Lung (tissue), 11 donors: ENCODE measurements at regions not wholly inside any gene's neighbourhood (a gene's known extent, or its start where the extent isn't known, plus 50 kb on each side); places are given as distances from the start of the nearest gene placed in this dataset.
"Not testable (repeated sequence)": the region's sequence is repeated elsewhere in the genome, so short reads cannot be mapped to it uniquely, and the experiment has no call there.

Source experiments
- ATAC-seq: fragments of 200-7000 bp; cut with Tn5 transposase; one replicate; pipeline ENCODE4 v1.9.1; 2020; ENCODE audit warnings: moderate number of reproducible peaks; ENCODE audit not compliant: insufficient read depth, low FRiP score
- DNase-seq, 3 donors: peaks; one replicate each; pipeline ENCODE4 v3.0.0-alpha.2; 2013 to 2017
- H3K27ac ChIP-seq, 2 donors: one replicate each; pipeline ENCODE4 v1.5.1; 2013; ENCODE audit warnings: mild to moderate bottlenecking in 2 of 2, moderate library complexity in 2 of 2, control low read depth in 1 of 2, inconsistent platforms in 1 of 2, low read depth in 1 of 2, low read length in 1 of 2
- H3K27me3 ChIP-seq, 3 donors: one replicate each; pipeline ENCODE4 v1.5.1; 2013; ENCODE audit warnings: low read length in 2 of 3; ENCODE audit not compliant: control insufficient read depth in 3 of 3, insufficient read depth in 3 of 3
- H3K36me3 ChIP-seq, 4 donors: one replicate each; pipeline ENCODE4 v1.5.1; 2013; ENCODE audit warnings: low read length in 4 of 4, mild to moderate bottlenecking in 1 of 4, moderate library complexity in 1 of 4; ENCODE audit not compliant: control insufficient read depth in 4 of 4, insufficient read depth in 4 of 4
- H3K4me1 ChIP-seq, 5 donors: one replicate each; pipeline ENCODE4 v1.5.1; 2013; ENCODE audit warnings: low read length in 5 of 5, mild to moderate bottlenecking in 2 of 5, moderate library complexity in 1 of 5; ENCODE audit not compliant: control insufficient read depth in 5 of 5, insufficient read depth in 5 of 5
- H3K4me3 ChIP-seq: one replicate; pipeline ENCODE4 v1.5.1; 2013; ENCODE audit warnings: mild to moderate bottlenecking, control low read depth, moderate library complexity
- H3K9ac ChIP-seq, 2 donors: one replicate each; pipeline ENCODE4 v1.5.1; 2013; ENCODE audit warnings: low read length in 2 of 2, control low read depth in 1 of 2; ENCODE audit not compliant: insufficient read depth in 1 of 2
- H3K9me3 ChIP-seq, 4 donors: one replicate each; pipeline ENCODE4 v1.5.1; 2013; ENCODE audit warnings: low read length in 3 of 4, mild to moderate bottlenecking in 1 of 4, moderate library complexity in 1 of 4; ENCODE audit not compliant: control insufficient read depth in 4 of 4, insufficient read depth in 3 of 4
- WGBS, 2 donors: extraction: QIAGEN DNeasy Blood & Tissue Kit; methylation state at CpG; one replicate each; pipeline ENCODE4 v1.1.7; 2013; 5-methylcytosine and 5-hydroxymethylcytosine counted together
- TF ChIP-seq, protein P1 (sequence below): IDR thresholded peaks from 2 replicates; pipeline ENCODE4 v1.5.1; 2012; ENCODE audit warnings: mild to moderate bottlenecking; ENCODE audit errors: control extremely low read depth, extremely low read depth
- donor health status: control.
- donor health status: control.
- donor health status: Bipolar disorder and iron deficiency.
- donor health status: healthy.
- donor health status: DM: yes; HTN: yes; CAD: no.

DNA sequence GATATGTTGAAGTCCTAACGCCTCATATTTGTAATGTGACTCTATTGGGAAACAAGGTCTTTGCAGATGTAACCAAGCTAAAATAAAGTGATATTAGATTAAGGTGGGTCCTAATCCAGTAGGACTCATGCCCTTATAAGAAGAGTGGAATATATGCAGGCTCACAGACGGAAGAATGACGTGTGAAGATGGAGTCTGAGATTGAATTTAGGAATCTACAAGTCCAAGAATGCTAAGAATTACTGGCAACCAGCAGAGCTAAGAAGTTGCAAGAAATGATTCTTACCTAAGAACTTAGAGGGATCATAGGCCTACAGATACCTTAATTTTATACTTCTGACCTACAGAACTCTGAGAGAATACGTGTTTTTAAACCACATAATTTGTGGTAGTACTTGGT, 350.0 kb upstream of the ST8SIA4 start:
- Histone ChIP-seq H3K27me3 (no peaks in the 10 kb centered on the region), H3K36me3 (no peaks in the 10 kb centered on the region), H3K4me1 (no peaks in the 10 kb centered on the region), H3K9me3 (no peaks in the 10 kb centered on the region), H3K4me3 (no peak overlapping the region), H3K27ac (no peak overlapping the region), H3K9ac (no peak overlapping the region)
- no peak for DNase-seq
- WGBS, 2 donors = 77 to 86% methylated on average over 4 of the region's 4 CpGs
- TF ChIP-seq, protein P1, sequence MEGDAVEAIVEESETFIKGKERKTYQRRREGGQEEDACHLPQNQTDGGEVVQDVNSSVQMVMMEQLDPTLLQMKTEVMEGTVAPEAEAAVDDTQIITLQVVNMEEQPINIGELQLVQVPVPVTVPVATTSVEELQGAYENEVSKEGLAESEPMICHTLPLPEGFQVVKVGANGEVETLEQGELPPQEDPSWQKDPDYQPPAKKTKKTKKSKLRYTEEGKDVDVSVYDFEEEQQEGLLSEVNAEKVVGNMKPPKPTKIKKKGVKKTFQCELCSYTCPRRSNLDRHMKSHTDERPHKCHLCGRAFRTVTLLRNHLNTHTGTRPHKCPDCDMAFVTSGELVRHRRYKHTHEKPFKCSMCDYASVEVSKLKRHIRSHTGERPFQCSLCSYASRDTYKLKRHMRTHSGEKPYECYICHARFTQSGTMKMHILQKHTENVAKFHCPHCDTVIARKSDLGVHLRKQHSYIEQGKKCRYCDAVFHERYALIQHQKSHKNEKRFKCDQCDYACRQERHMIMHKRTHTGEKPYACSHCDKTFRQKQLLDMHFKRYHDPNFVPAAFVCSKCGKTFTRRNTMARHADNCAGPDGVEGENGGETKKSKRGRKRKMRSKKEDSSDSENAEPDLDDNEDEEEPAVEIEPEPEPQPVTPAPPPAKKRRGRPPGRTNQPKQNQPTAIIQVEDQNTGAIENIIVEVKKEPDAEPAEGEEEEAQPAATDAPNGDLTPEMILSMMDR = no peak
- no peak for ATAC-seq

DNA sequence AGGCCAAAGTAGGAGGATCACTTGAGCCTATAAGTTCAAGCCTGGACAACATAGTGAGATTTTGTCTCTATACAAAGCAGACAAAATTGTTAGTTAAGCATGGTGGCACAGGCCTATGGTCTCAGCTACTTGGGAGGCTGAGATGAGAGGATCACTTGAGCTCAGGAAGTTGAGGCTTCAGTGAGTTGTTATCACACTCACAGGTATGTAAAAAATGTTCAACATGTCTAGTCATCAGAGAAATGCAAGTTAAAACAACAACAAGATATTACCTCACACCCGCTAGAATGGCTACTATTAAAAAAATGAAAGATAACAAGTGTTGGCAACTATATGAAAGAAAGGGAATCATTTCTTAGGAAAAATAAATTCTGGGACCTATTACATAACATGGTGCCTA, 341.5 kb upstream of the ST8SIA4 start:
- Histone ChIP-seq H3K4me1 (no peaks in the 10 kb centered on the region), H3K9me3 (no peaks in the 10 kb centered on the region), H3K4me3 (no peak overlapping the region), H3K27me3 (no peaks in the 10 kb centered on the region), H3K27ac (no peak overlapping the region), H3K9ac (no peak overlapping the region), H3K36me3 (no peaks in the 10 kb centered on the region)
- no peak for DNase-seq
- TF ChIP-seq, protein P1 = no peak
- no peak for ATAC-seq
- WGBS, 2 donors = 84 to 88% methylated on average over 1 of the region's 1 CpG

DNA sequence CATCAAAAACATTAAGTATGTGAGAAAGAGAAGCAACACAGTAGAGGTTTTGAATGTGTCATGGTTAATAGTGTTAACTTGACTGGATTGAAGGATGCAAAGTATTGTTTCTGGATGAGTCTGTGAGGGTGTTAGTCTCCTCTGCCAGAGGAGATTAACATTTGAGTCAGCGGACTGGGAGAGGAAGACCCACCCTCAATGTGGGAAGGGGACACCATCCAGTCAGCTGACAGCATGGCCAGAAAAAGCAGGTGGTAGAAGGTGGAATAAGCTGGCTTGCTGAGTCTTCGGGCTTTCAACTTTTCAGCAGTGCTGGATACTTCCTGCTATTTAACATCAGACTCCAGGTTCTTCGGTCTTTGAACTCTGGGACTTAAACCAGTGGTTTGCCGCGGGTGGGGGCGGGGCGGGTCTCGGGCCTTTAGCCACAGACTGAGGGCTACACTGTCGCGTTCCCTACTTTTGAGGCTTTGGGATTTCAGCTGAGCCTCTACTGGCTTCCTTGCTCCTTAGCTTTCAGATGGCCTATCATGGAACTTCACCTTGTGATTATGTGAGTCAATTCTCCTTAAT, 309.9 kb upstream of the ST8SIA4 start:
- Histone ChIP-seq H3K27me3 (no peaks in the 10 kb centered on the region), H3K27ac (no peak overlapping the region), H3K9me3 (peaks cover 0 to 6% (median 0%) of the 10 kb centered on the region in 4 donors), H3K4me1 (no peaks in the 10 kb centered on the region), H3K36me3 (no peaks in the 10 kb centered on the region), H3K4me3 (no peak overlapping the region), H3K9ac (no peak overlapping the region)
- ATAC-seq = no peak
- DNase-seq = no peak
- WGBS, 2 donors = 79 to 85% methylated on average over 10 of the region's 10 CpGs
- TF ChIP-seq, protein P1 = no peak

DNA sequence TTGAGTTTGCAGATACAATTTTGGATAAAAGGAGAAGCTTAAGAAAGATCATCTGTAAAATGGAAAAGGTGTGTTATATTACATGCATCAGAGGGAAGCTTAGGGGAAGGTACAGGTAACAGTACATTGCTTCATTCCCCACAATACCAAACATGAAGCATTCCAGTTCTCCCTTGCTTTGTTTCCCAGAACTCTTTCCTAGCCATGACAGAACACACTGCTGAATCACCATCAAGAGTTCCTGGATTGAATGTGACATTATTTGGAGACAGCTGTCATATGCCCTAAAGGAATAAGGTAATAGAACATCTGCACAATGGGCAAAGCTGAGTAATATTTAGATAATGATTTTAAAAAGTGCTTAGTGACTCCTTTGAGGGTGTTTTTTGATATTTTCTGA, 303.5 kb upstream of the ST8SIA4 start:
- TF ChIP-seq, protein P1 = no peak
- Histone ChIP-seq H3K9me3 (peaks cover 0 to 6% (median 0%) of the 10 kb centered on the region in 4 donors), H3K4me1 (no peaks in the 10 kb centered on the region), H3K4me3 (no peak overlapping the region), H3K36me3 (no peaks in the 10 kb centered on the region), H3K27ac (no peak overlapping the region), H3K9ac (no peak overlapping the region), H3K27me3 (no peaks in the 10 kb centered on the region)
- DNase-seq (no peak), ATAC-seq (no peak)

DNA sequence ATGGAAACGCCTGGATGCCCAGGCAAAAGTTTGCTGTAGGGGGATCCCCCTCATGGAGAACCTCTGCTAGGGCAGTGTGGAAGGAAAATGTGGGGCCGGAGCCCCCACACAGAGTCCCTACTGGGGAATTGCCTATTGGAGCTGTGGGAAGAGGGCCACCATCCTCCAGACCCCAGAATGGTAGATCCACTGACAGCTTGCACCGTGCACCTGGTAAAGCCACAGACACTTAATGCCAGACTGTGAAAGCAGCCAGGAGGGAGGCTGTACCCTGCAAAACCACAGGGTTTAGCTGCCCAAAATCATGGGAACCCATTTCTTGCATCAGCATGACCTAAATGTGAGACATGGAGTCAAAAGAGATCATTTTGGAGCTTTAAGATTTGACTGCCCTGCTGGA, 302.0 kb upstream of the ST8SIA4 start:
- not testable (repeated sequence) for H3K4me3 ChIP-seq, ATAC-seq, H3K27ac ChIP-seq, H3K9me3 ChIP-seq, H3K9ac ChIP-seq, H3K4me1 ChIP-seq, H3K27me3 ChIP-seq, DNase-seq, H3K36me3 ChIP-seq
- 77 to 86% methylated on average over 3 of the region's 3 CpGs for WGBS, 2 donors
